ENCODE measurements at regions not wholly inside any gene's neighbourhood (a gene's known extent, or its start where the extent isn't known, plus 50 kb on each side); places are given as distances from the start of the nearest gene placed in this dataset.

- TF ChIP-seq ZNF433 (tag by site-specific recombination; IDR thresholded peaks at IDR 0.05; ENCODE audit: low read depth) (no peak), EGR2 (tag by site-specific recombination; IDR thresholded peaks at IDR 0.05; ENCODE audit: low read depth) (no peak), ZNF404 (tag by site-specific recombination; IDR thresholded peaks at IDR 0.05) (no peak), ZSCAN16 (tag by site-specific recombination; IDR thresholded peaks at IDR 0.05) (no peak), ZBTB20 (tag by site-specific recombination; IDR thresholded peaks at IDR 0.05) (no peak), ZNF112 (tag by site-specific recombination; IDR thresholded peaks at IDR 0.05) (no peak), ZNF514 (tag by site-specific recombination; IDR thresholded peaks at IDR 0.05) (no peak), GLI4 (tag by site-specific recombination; IDR thresholded peaks at IDR 0.05) (no peak), HOXC10 (CRISPR knock-in tag; IDR thresholded peaks at IDR 0.05) (no peak), FEZF1 (tag by site-specific recombination; IDR thresholded peaks at IDR 0.05) (no peak), ZNF529 (tag by site-specific recombination; IDR thresholded peaks at IDR 0.05; ENCODE audit: insufficient replicate concordance) (no peak), KLF1 (tag by site-specific recombination; IDR thresholded peaks at IDR 0.05) (no peak), ZNF791 (tag by site-specific recombination; IDR thresholded peaks at IDR 0.05) (no peak), ZSCAN4 (tag by site-specific recombination; IDR thresholded peaks at IDR 0.05) (no peak), ZNF624 (tag by site-specific recombination; IDR thresholded peaks at IDR 0.05) (no peak), ZFP69B (tag by site-specific recombination; IDR thresholded peaks at IDR 0.05) (no peak), ZNF621 (tag by site-specific recombination; IDR thresholded peaks at IDR 0.05) (no peak)
- CTCF ChIA-PET, result no interaction called here
- Histone ChIP-seq H3K9me3 (ENCODE audit: control insufficient read depth, insufficient read depth, low read depth, low read length) (no peaks in the 10 kb centered on the region), H3K27ac (ENCODE audit: extremely low read depth, low read depth, low read length) (no peak overlapping the region), H3K4me3 (ENCODE audit: low read depth, low read length) (no peak overlapping the region), H3K36me3 (ENCODE audit: control insufficient read depth in 2 of 2, insufficient read depth in 1 of 2, low read length in 2 of 2) (no peaks in the 10 kb centered on the region), H3K4me1 (ENCODE audit: control insufficient read depth, insufficient read depth, low read length) (no peaks in the 10 kb centered on the region)
- POLR2A ChIA-PET, result no interaction called here
Observed at GRCh38 chr17:53646835-53647234, 175.9 kb upstream of the KIF2B start.

DNA sequence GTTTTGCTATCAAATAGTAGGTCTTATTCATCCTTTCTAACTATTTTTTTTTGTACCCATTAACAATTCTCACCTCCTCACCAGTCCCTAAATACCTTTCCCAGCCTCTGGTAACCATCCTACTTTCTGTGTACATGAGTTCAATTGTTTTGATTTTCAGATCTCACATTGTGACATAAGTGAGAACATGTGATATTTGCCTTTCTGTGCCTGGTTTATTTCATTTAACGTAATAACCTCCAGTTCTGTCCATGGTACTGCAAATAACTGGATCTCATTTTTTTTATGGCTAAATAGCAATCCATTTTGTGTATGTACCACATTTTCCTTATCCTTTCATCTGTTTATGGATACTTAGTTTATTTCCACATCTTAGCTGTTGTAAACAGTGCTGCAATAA is 181.9 kb upstream of the KIF2B start:
- no peaks in the 10 kb centered on the region for H3K4me1 ChIP-seq (ENCODE audit: control insufficient read depth, insufficient read depth, low read length)
- ChIA-PET POLR2A (no interaction called here), CTCF (interaction anchor here (0.7 kb wide), 1 partner anchor 451 kb away, joined by 3 read pairs; no protein-coding TSS in a partner anchor)
- H3K36me3 ChIP-seq (ENCODE audit: control insufficient read depth in 2 of 2, insufficient read depth in 1 of 2, low read length in 2 of 2), result no peaks in the 10 kb centered on the region
- no peak overlapping the region for H3K4me3 ChIP-seq (ENCODE audit: low read depth, low read length)
- no peak overlapping the region for H3K27ac ChIP-seq (ENCODE audit: extremely low read depth, low read depth, low read length)
- H3K9me3 ChIP-seq (ENCODE audit: control insufficient read depth, insufficient read depth, low read depth, low read length), result no peaks in the 10 kb centered on the region
- peak; percentile 42; the same call in 1 of the 2 replicates for TF ChIP-seq REST (tag by site-specific recombination; IDR thresholded peaks at IDR 0.05)
- no peak for TF ChIP-seq ZBTB17 (tag by site-specific recombination; IDR thresholded peaks at IDR 0.05)

- H3K4me1 ChIP-seq (ENCODE audit: control insufficient read depth, insufficient read depth, low read length), result no peaks in the 10 kb centered on the region
- TF ChIP-seq, protein P1, sequence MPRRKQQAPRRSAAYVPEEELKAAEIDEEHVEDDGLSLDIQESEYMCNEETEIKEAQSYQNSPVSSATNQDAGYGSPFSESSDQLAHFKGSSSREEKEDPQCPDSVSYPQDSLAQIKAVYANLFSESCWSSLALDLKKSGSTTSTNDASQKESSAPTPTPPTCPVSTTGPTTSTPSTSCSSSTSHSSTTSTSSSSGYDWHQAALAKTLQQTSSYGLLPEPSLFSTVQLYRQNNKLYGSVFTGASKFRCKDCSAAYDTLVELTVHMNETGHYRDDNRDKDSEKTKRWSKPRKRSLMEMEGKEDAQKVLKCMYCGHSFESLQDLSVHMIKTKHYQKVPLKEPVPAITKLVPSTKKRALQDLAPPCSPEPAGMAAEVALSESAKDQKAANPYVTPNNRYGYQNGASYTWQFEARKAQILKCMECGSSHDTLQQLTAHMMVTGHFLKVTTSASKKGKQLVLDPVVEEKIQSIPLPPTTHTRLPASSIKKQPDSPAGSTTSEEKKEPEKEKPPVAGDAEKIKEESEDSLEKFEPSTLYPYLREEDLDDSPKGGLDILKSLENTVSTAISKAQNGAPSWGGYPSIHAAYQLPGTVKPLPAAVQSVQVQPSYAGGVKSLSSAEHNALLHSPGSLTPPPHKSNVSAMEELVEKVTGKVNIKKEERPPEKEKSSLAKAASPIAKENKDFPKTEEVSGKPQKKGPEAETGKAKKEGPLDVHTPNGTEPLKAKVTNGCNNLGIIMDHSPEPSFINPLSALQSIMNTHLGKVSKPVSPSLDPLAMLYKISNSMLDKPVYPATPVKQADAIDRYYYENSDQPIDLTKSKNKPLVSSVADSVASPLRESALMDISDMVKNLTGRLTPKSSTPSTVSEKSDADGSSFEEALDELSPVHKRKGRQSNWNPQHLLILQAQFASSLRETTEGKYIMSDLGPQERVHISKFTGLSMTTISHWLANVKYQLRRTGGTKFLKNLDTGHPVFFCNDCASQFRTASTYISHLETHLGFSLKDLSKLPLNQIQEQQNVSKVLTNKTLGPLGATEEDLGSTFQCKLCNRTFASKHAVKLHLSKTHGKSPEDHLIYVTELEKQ (tag by site-specific recombination; IDR thresholded peaks at IDR 0.05; ENCODE audit: borderline replicate concordance), result no peak
- no peaks in the 10 kb centered on the region for H3K9me3 ChIP-seq (ENCODE audit: control insufficient read depth, insufficient read depth, low read depth, low read length)
- no peaks in the 10 kb centered on the region for H3K36me3 ChIP-seq (ENCODE audit: control insufficient read depth in 2 of 2, insufficient read depth in 1 of 2, low read length in 2 of 2)
- H3K4me3 ChIP-seq (ENCODE audit: low read depth, low read length), result no peak overlapping the region
- ChIA-PET CTCF (interaction anchor here (0.7 kb wide), 1 partner anchor 16 kb away, joined by 4 read pairs; no protein-coding TSS in a partner anchor), POLR2A (no interaction called here)
- no peak overlapping the region for H3K27ac ChIP-seq (ENCODE audit: extremely low read depth, low read depth, low read length)
Observed at GRCh38 chr17:53635444-53635843, 187.3 kb upstream of the KIF2B start.
